ENCODE measurements at regions not wholly inside any gene's neighbourhood (a gene's known extent, or its start where the extent isn't known, plus 50 kb on each side); places are given as distances from the start of the nearest gene placed in this dataset.

DNA sequence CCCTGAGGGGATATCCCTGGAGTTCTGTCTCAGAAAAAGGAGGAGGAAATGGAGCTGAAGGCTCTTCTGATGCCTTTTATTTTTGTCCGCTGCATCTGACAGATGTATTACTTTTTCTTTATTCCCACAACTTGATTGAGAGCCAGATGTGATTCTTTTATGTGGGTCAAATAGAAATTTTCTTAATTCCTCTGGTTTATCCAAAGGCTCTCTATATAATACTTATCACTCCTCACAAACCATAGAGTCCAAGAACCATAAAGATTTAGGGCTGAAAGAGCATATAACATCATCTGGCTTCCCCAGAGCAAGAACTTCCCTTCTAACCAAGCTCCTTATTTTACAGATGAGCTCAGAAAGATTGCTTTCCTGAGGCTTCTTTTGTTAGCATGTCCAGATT, 756.7 kb upstream of the FAM241A start:
- Mint-ChIP-seq H3K27ac (ENCODE audit: unreplicated experiment) (no peak overlapping the region), H3K4me1 (ENCODE audit: low read depth) (no peaks in the 10 kb centered on the region), H3K9me3 (ENCODE audit: low read depth) (peaks cover 2% of the 10 kb centered on the region), H3K36me3 (ENCODE audit: low read depth) (no peaks in the 10 kb centered on the region), H3K27me3 (ENCODE audit: low read depth) (peaks cover 11% of the 10 kb centered on the region), H3K4me3 (ENCODE audit: unreplicated experiment) (no peak overlapping the region)
- no peak for DNase-seq (ENCODE audit: low spot score)
- TF ChIP-seq, protein P1, sequence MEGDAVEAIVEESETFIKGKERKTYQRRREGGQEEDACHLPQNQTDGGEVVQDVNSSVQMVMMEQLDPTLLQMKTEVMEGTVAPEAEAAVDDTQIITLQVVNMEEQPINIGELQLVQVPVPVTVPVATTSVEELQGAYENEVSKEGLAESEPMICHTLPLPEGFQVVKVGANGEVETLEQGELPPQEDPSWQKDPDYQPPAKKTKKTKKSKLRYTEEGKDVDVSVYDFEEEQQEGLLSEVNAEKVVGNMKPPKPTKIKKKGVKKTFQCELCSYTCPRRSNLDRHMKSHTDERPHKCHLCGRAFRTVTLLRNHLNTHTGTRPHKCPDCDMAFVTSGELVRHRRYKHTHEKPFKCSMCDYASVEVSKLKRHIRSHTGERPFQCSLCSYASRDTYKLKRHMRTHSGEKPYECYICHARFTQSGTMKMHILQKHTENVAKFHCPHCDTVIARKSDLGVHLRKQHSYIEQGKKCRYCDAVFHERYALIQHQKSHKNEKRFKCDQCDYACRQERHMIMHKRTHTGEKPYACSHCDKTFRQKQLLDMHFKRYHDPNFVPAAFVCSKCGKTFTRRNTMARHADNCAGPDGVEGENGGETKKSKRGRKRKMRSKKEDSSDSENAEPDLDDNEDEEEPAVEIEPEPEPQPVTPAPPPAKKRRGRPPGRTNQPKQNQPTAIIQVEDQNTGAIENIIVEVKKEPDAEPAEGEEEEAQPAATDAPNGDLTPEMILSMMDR (IDR thresholded peaks at IDR 0.05): no peak

DNA sequence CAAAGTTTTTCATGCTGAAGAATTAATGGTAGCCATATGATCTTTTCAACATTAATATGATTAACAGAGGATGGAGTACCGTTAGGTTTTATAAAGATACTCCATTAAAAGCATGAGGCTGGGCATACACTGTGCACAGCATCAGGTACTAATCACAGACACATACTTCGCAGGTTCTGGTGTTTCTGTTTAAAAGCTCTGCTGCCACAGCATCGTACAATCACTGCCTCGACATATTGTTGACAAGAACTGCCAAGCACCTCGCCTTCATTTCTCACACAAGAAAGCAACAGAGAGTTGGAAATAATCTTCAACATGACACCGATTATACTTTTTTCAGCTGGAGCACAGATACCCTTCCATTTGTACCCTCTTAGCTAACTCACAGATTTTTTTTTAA, 753.4 kb upstream of the FAM241A start:
- Mint-ChIP-seq H3K9me3 (ENCODE audit: low read depth) (no peaks in the 10 kb centered on the region), H3K27ac (ENCODE audit: unreplicated experiment) (no peak overlapping the region), H3K4me3 (ENCODE audit: unreplicated experiment) (no peak overlapping the region), H3K36me3 (ENCODE audit: low read depth) (no peaks in the 10 kb centered on the region), H3K27me3 (ENCODE audit: low read depth) (peaks cover 11% of the 10 kb centered on the region), H3K4me1 (ENCODE audit: low read depth) (no peaks in the 10 kb centered on the region)
- no peak for DNase-seq (ENCODE audit: low spot score)
- TF ChIP-seq, protein P1 (IDR thresholded peaks at IDR 0.05): no peak

DNA sequence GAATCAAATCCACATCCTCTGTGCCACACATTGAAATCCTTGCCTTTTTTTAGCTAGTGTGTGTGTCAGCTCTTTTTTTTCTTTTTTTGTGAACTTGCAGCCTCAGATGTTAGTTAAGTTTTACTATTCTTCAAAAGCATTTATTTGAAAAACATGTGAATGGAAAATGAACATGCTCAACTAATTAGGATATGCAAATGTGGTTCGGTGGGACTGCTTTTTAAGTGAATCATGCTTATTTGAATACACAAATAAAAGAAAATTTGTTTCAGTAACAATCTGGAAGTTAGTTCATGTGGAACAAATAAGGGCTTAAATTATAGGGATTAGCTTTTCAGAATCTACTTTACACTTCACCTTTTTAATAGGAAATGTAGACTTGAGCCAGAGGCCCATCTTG, 751.5 kb upstream of the FAM241A start:
- Mint-ChIP-seq H3K36me3 (ENCODE audit: low read depth) (no peaks in the 10 kb centered on the region), H3K4me3 (ENCODE audit: unreplicated experiment) (no peak overlapping the region), H3K9me3 (ENCODE audit: low read depth) (no peaks in the 10 kb centered on the region), H3K27ac (ENCODE audit: unreplicated experiment) (no peak overlapping the region), H3K27me3 (ENCODE audit: low read depth) (peaks cover 9% of the 10 kb centered on the region), H3K4me1 (ENCODE audit: low read depth) (no peaks in the 10 kb centered on the region)
- TF ChIP-seq, protein P1 (IDR thresholded peaks at IDR 0.05): no peak
- no peak for DNase-seq (ENCODE audit: low spot score)

DNA sequence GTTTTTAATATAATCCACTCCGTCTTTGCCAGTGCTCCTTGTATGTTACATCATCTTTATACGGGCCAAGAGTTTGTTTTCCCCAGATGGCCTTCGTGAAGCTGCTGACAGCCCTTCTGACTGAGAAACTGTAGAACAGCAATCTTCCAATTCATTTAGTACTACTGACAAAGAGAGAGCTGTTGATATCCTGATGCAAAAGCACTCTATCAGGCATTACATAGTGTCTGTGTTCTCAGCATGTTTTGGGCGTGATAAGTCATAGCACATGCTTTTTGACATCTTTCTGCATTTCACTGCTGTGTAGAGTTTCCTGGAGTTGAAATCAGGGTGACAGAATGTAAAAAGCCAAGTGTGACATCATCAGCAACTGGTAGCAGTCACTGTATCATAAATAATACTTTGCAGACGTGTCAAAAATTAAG, 746.3 kb upstream of the FAM241A start:
- Mint-ChIP-seq H3K4me3 (ENCODE audit: unreplicated experiment) (no peak overlapping the region), H3K4me1 (ENCODE audit: low read depth) (peaks cover 6% of the 10 kb centered on the region), H3K27ac (ENCODE audit: unreplicated experiment) (no peak overlapping the region), H3K9me3 (ENCODE audit: low read depth) (no peaks in the 10 kb centered on the region), H3K27me3 (ENCODE audit: low read depth) (no peaks in the 10 kb centered on the region), H3K36me3 (ENCODE audit: low read depth) (no peaks in the 10 kb centered on the region)
- no peak for DNase-seq (ENCODE audit: low spot score)
- TF ChIP-seq, protein P1 (IDR thresholded peaks at IDR 0.05): no peak

DNA sequence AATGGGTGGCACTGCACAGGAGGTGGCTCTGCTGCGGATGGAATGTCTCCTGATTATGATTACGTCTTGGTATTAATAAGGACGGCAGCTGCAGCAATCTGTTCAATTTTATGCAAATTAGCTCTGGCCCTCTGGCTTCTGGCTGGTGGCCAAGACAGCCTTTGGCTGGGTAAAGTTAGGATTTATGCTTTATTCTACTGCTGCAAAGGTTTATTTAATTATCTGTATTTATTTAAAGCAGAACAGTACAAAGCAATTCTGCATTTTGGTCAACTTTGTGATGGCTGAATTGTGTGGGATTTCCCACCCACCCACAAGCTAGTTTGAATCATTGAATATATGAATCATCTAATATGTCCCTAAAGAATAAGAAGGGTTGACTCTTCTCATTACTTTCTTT, 745.6 kb upstream of the FAM241A start:
- Mint-ChIP-seq H3K9me3 (ENCODE audit: low read depth) (no peaks in the 10 kb centered on the region), H3K4me3 (ENCODE audit: unreplicated experiment) (no peak overlapping the region), H3K27ac (ENCODE audit: unreplicated experiment) (no peak overlapping the region), H3K27me3 (ENCODE audit: low read depth) (no peaks in the 10 kb centered on the region), H3K36me3 (ENCODE audit: low read depth) (no peaks in the 10 kb centered on the region), H3K4me1 (ENCODE audit: low read depth) (peaks cover 6% of the 10 kb centered on the region)
- no peak for DNase-seq (ENCODE audit: low spot score)
- TF ChIP-seq, protein P1 (IDR thresholded peaks at IDR 0.05): no peak
